H9 (cell line): ENCODE measurements at regions not wholly inside any gene's neighbourhood (a gene's known extent, or its start where the extent isn't known, plus 50 kb on each side); places are given as distances from the start of the nearest gene placed in this dataset.

ENCODE experiments used
- DNase-seq: peaks from one replicate; pipeline ENCODE4 v3.0.0-alpha.2; 2017
- H2AFZ ChIP-seq: one replicate; pipeline ENCODE4 v1.6.1; 2013; ENCODE audit warnings: mild to moderate bottlenecking, low read length, control low read depth, moderate library complexity
- H2AK5ac ChIP-seq: 2 replicates; pipeline ENCODE4 v1.6.1; 2013; ENCODE audit warnings: low read length, control low read depth, mixed read lengths; ENCODE audit not compliant: insufficient read length
- H2BK120ac ChIP-seq: one replicate; pipeline ENCODE4 v1.6.1; 2013; ENCODE audit warnings: low read depth, mild to moderate bottlenecking, low read length, control low read depth, inconsistent platforms; ENCODE audit not compliant: poor library complexity, severe bottlenecking
- H2BK12ac ChIP-seq: 2 replicates; pipeline ENCODE4 v1.6.1; 2013; ENCODE audit warnings: low read length, control low read depth, mixed read lengths, low read depth; ENCODE audit not compliant: insufficient read length
- H2BK15ac ChIP-seq: 2 replicates; pipeline ENCODE4 v1.6.1; 2013; ENCODE audit warnings: low read depth, low read length, control low read depth
- H2BK20ac ChIP-seq: one replicate; pipeline ENCODE4 v1.6.1; 2013; ENCODE audit warnings: low read depth, mild to moderate bottlenecking, low read length, control low read depth, inconsistent platforms; ENCODE audit not compliant: poor library complexity, severe bottlenecking
- H2BK5ac ChIP-seq: 2 replicates; pipeline ENCODE4 v1.6.1; 2013; ENCODE audit warnings: low read length, control low read depth, mixed read lengths; ENCODE audit not compliant: insufficient read length
- H3K14ac ChIP-seq: 2 replicates; pipeline ENCODE4 v1.6.1; 2013; ENCODE audit warnings: low read length, control low read depth; ENCODE audit not compliant: insufficient read depth
- H3K18ac ChIP-seq: 2 replicates; pipeline ENCODE4 v1.6.1; 2013; ENCODE audit warnings: low read depth, mild to moderate bottlenecking, mixed read lengths, low read length, control low read depth; ENCODE audit not compliant: insufficient read length
- H3K23ac ChIP-seq: 2 replicates; pipeline ENCODE4 v1.6.1; 2013; ENCODE audit warnings: low read length, control low read depth, mixed read lengths, low read depth; ENCODE audit not compliant: insufficient read length
- H3K23me2 ChIP-seq: 2 replicates; pipeline ENCODE4 v1.6.1; 2013; ENCODE audit warnings: low read depth, mild to moderate bottlenecking, mixed read lengths, low read length, control low read depth; ENCODE audit not compliant: insufficient read length, poor library complexity, severe bottlenecking
- H3K27ac ChIP-seq: 2 replicates; pipeline ENCODE4 v1.5.1; 2013; ENCODE audit warnings: low read length, control low read depth, mixed read lengths, low read depth; ENCODE audit not compliant: insufficient read length
- H3K27me3 ChIP-seq: 2 replicates; pipeline ENCODE4 v1.6.1; 2013; ENCODE audit warnings: low read length, control low read depth, inconsistent platforms; ENCODE audit not compliant: insufficient read depth
- H3K4ac ChIP-seq: 2 replicates; pipeline ENCODE4 v1.6.1; 2013; ENCODE audit warnings: low read depth, mild to moderate bottlenecking, control low read depth, inconsistent platforms, low read length, moderate library complexity
- H3K4me1 ChIP-seq: 2 replicates; pipeline ENCODE4 v1.6.1; 2013; ENCODE audit warnings: low read length, control low read depth, inconsistent platforms; ENCODE audit not compliant: insufficient read depth
- H3K4me2 ChIP-seq: 2 replicates; pipeline ENCODE4 v1.6.1; 2013; ENCODE audit warnings: low read length, control low read depth, mixed read lengths; ENCODE audit not compliant: insufficient read length, insufficient read depth
- H3K56ac ChIP-seq: 2 replicates; pipeline ENCODE4 v1.6.1; 2013; ENCODE audit warnings: low read depth, mild to moderate bottlenecking, mixed read lengths, low read length, control low read depth; ENCODE audit not compliant: insufficient read length
- H3K79me1 ChIP-seq: 2 replicates; pipeline ENCODE4 v1.6.1; 2013; ENCODE audit warnings: low read depth, mild to moderate bottlenecking, moderate library complexity, low read length, control low read depth, inconsistent platforms; ENCODE audit not compliant: insufficient read depth, poor library complexity, severe bottlenecking
- H3K79me2 ChIP-seq: 2 replicates; pipeline ENCODE4 v1.6.1; 2013; ENCODE audit warnings: low read length, control low read depth, inconsistent platforms; ENCODE audit not compliant: insufficient read depth
- H3K9ac ChIP-seq: 2 replicates; pipeline ENCODE4 v1.6.1; 2013; ENCODE audit warnings: low read length, control low read depth, mixed read lengths; ENCODE audit not compliant: insufficient read length; ENCODE audit errors: extremely low read depth
- H3K9me3 ChIP-seq: one replicate; pipeline ENCODE4 v1.6.1; 2013; ENCODE audit warnings: low read depth, low read length, inconsistent platforms; ENCODE audit not compliant: control insufficient read depth
- H3T11ph ChIP-seq: one replicate; pipeline ENCODE4 v1.6.1; 2013; ENCODE audit warnings: mild to moderate bottlenecking, low read length, control low read depth, inconsistent platforms
- H4K20me1 ChIP-seq: one replicate; pipeline ENCODE4 v1.6.1; 2013; ENCODE audit not compliant: control insufficient read depth, insufficient read length, insufficient read depth
- H4K5ac ChIP-seq: 2 replicates; pipeline ENCODE4 v1.6.1; 2013; ENCODE audit warnings: low read depth, mild to moderate bottlenecking, mixed read lengths, low read length, control low read depth; ENCODE audit not compliant: insufficient read length
- H4K8ac ChIP-seq: replicated peaks from 2 replicates; pipeline ENCODE4 v1.6.1; 2013; ENCODE audit warnings: low read length, control low read depth, mixed read lengths, low read depth; ENCODE audit not compliant: insufficient read length
- H4K91ac ChIP-seq: 2 replicates; pipeline ENCODE4 v1.6.1; 2013; ENCODE audit warnings: low read depth, mild to moderate bottlenecking, moderate library complexity, mixed read lengths, low read length, control low read depth; ENCODE audit not compliant: insufficient read length
- H3K27ac Mint-ChIP-seq, 3 experiments: 2 replicates in 2 of 3; 3 replicates in 1 of 3; pipeline ENCODE4 v1.8.0; 2020 to 2021; ENCODE audit warnings: mixed read lengths in 3 of 3, mild to moderate bottlenecking in 1 of 3, moderate library complexity in 1 of 3
- H3K27me3 Mint-ChIP-seq: 2 replicates; pipeline ENCODE4 v1.8.0; 2021; ENCODE audit warnings: low read depth, mild to moderate bottlenecking, moderate library complexity, mixed read lengths
- H3K36me3 Mint-ChIP-seq, 3 experiments: 2 replicates in 2 of 3; 3 replicates in 1 of 3; pipeline ENCODE4 v1.8.0; 2020 to 2021; ENCODE audit warnings: low read depth in 3 of 3, mixed read lengths in 3 of 3; ENCODE audit not compliant: insufficient read depth in 1 of 3
- H3K4me1 Mint-ChIP-seq, 2 experiments: 2 replicates each; pipeline ENCODE4 v1.8.0; 2020; ENCODE audit warnings: mixed read lengths in 2 of 2
- H3K4me3 Mint-ChIP-seq, 2 experiments: 2 replicates in 1 of 2; 3 replicates in 1 of 2; pipeline ENCODE4 v1.8.0; 2020 to 2021; ENCODE audit warnings: mild to moderate bottlenecking in 2 of 2, mixed read lengths in 2 of 2, moderate library complexity in 1 of 2
- H3K9me3 Mint-ChIP-seq, 2 experiments: 2 replicates in 1 of 2; 3 replicates in 1 of 2; pipeline ENCODE4 v1.8.0; 2020; ENCODE audit warnings: mild to moderate bottlenecking in 2 of 2, mixed read lengths in 2 of 2, moderate library complexity in 1 of 2
- CTCF ChIP-seq: fragments of 200-600 bp; sonication (generic); conservative IDR thresholded peaks from 3 replicates; pipeline ENCODE4 v1.8.0; 2021; ENCODE audit warnings: antibody characterized with exemption, mild to moderate bottlenecking
- WGBS: extraction: QIAGEN DNeasy Blood & Tissue Kit; methylation state at CpG from one replicate; pipeline ENCODE4 v1.1.7; 2013; ENCODE audit warnings: missing lambda C conversion rate, low lambda C conversion rate, mixed read lengths; ENCODE audit not compliant: insufficient read length; ENCODE audit errors: extremely low coverage; 5-methylcytosine and 5-hydroxymethylcytosine counted together

GRCh38 chr12:131249246-131250027 is 295.7 kb downstream of the ADGRD1 start:
- no peak overlapping the region for H3K27ac ChIP-seq
- no peak overlapping the region for H2AK5ac ChIP-seq
- no peak overlapping the region for H3K4ac ChIP-seq
- no peak overlapping the region for H3K18ac ChIP-seq
- TF ChIP-seq CTCF = no peak
- no peaks in the 10 kb centered on the region for H3K79me1 ChIP-seq
- no peak for DNase-seq
- no peak overlapping the region for H4K91ac ChIP-seq
- no peaks in the 10 kb centered on the region for H3K9me3 ChIP-seq
- Mint-ChIP-seq H3K9me3 (peaks cover 9 to 16% of the 10 kb centered on the region in 2 experiments; a peak in 3 of 5 replicates), H3K27me3 (peaks cover 34% of the 10 kb centered on the region), H3K36me3 (no peaks in the 10 kb centered on the region; a peak in 2 of 7 replicates), H3K4me3 (no peak overlapping the region), H3K27ac (no peak overlapping the region), H3K4me1 (peaks cover 4% of the 10 kb centered on the region in 2 experiments; a peak in 2 of 4 replicates)
- no peak overlapping the region for H3T11ph ChIP-seq
- no peak overlapping the region for H2BK15ac ChIP-seq
- H3K9ac ChIP-seq = no peak overlapping the region
- WGBS = no CpG with 5 or more reads among the region's 4 CpGs
- no peak overlapping the region for H3K4me2 ChIP-seq
- H3K23me2 ChIP-seq = no peaks in the 10 kb centered on the region
- no peak overlapping the region for H2BK12ac ChIP-seq
- no peak overlapping the region for H3K14ac ChIP-seq
- no peak overlapping the region for H2AFZ ChIP-seq
- no peak overlapping the region for H4K8ac ChIP-seq
- no peak overlapping the region for H4K5ac ChIP-seq
- H4K20me1 ChIP-seq = no peaks in the 10 kb centered on the region
- no peak overlapping the region for H2BK20ac ChIP-seq
- no peak overlapping the region for H2BK5ac ChIP-seq
- H3K4me1 ChIP-seq = no peaks in the 10 kb centered on the region
- H3K56ac ChIP-seq = no peak overlapping the region
- H3K79me2 ChIP-seq = no peaks in the 10 kb centered on the region
- H3K27me3 ChIP-seq = no peaks in the 10 kb centered on the region
- H3K23ac ChIP-seq = no peak overlapping the region
- no peak overlapping the region for H2BK120ac ChIP-seq
